Right lobe of liver (tissue), 6 donors: ENCODE measurements at regions not wholly inside any gene's neighbourhood (a gene's known extent, or its start where the extent isn't known, plus 50 kb on each side); places are given as distances from the start of the nearest gene placed in this dataset.

Source experiments
- ATAC-seq, 4 donors: fragments of 200-7000 bp; cut with Tn5 transposase; one replicate each; pipeline ENCODE4 v1.9.1; 2020; ENCODE audit warnings: mild to moderate bottlenecking in 4 of 4, moderate library complexity in 4 of 4
- DNase-seq, 3 donors: peaks; one replicate each; pipeline ENCODE4 v3.0.0-alpha.2; 2020
- H3K27ac ChIP-seq, 3 donors: fragments of 200-600 bp; one replicate each; pipeline ENCODE4 v1.8.0; 2022
- H3K27me3 ChIP-seq, 2 donors: fragments of 200-600 bp; one replicate each; pipeline ENCODE4 v1.8.0; 2022
- H3K36me3 ChIP-seq, 4 donors: fragments of 200-600 bp; sonication (generic) in 1 of 4; one replicate each; pipeline versions ENCODE4 v1.5.1 to v1.8.0; 2017 to 2022; ENCODE audit warnings: control low read depth in 1 of 4
- H3K4me1 ChIP-seq, 4 donors: fragments of 200-600 bp; sonication (generic) in 1 of 4; one replicate each; pipeline versions ENCODE4 v1.5.1 to v1.8.0; 2017 to 2022; ENCODE audit warnings: control low read depth in 1 of 4
- H3K4me3 ChIP-seq, 3 donors: fragments of 200-600 bp; one replicate each; pipeline ENCODE4 v1.8.0; 2022
- H3K9me3 ChIP-seq, 4 donors: fragments of 200-600 bp; sonication (generic) in 1 of 4; one replicate each; pipeline versions ENCODE4 v1.5.1 to v1.8.0; 2017 to 2022; ENCODE audit warnings: control low read depth in 1 of 4
- CTCF ChIP-seq, 4 donors: fragments of 200-600 bp in 3 of 4; fragments of 450-650 bp in 1 of 4; IDR thresholded peaks; one replicate each; pipeline versions ENCODE4 v1.5.1 to v1.8.0; 2016 to 2022; ENCODE audit warnings: antibody characterized with exemption in 4 of 4, mild to moderate bottlenecking in 2 of 4
- POLR2A ChIP-seq: fragments of 450-650 bp; IDR thresholded peaks from one replicate; pipeline ENCODE4 v1.6.1; 2017; ENCODE audit warnings: antibody characterized with exemption, mild to moderate bottlenecking
- WGBS: methylation state at CpG from one replicate; pipeline ENCODE4 v1.1.6; 2018; ENCODE audit warnings: low coverage, low lambda C conversion rate; ENCODE audit not compliant: insufficient coverage; ENCODE audit errors: missing lambda C conversion rate; 5-methylcytosine and 5-hydroxymethylcytosine counted together
- intact Hi-C, 2 donors: fragments of 100-400 bp; cut with DNase I; formaldehyde crosslinking; loops; one replicate each; pipeline versions ENCODE4 v1.11.2 to v1.14.1; 2022
- donor health status: DM: no; HTN: yes; CAD: no.
- donor health status: DM: no; HTN: no; CAD: no.
- donor health status: DM: no; HTN: no; CAD: no.
- donor health status: DM: no; HTN: yes; CAD: no.
- donor health status: DM: no; HTN: yes; CAD: no.

GRCh38 chr2:84217456-84217855 lies 241.6 kb downstream of the SUCLG1 start:
- no peaks in the 10 kb centered on the region for H3K36me3 ChIP-seq

GRCh38 chr2:84214455-84214854 lies 244.6 kb downstream of the SUCLG1 start:
- Histone ChIP-seq H3K4me1 (no peaks in the 10 kb centered on the region), H3K9me3 (no peaks in the 10 kb centered on the region), H3K27me3 (no peaks in the 10 kb centered on the region), H3K27ac (no peak overlapping the region), H3K4me3 (no peak overlapping the region), H3K36me3 (no peaks in the 10 kb centered on the region)
- intact Hi-C loops, result no loop called here
- ATAC-seq (no peak), DNase-seq (no peak)
- TF ChIP-seq CTCF (IDR thresholded peaks at IDR 0.05) (no peak), POLR2A (no peak)
- 37% methylated on average over 3 of the region's 3 CpGs for WGBS

More at GRCh38 chr2:84217456-84217855, 241.6 kb downstream of the SUCLG1 start:
- no peak overlapping the region for H3K4me3 ChIP-seq
- DNase-seq, result no peak
- intact Hi-C loops, result no loop called here
- WGBS, result 53% methylated on average over 3 of the region's 7 CpGs
- no peak overlapping the region for H3K27ac ChIP-seq
- no peak for TF ChIP-seq POLR2A
- TF ChIP-seq CTCF (IDR thresholded peaks at IDR 0.05), result no peak
- no peaks in the 10 kb centered on the region for H3K9me3 ChIP-seq
- H3K27me3 ChIP-seq, result no peaks in the 10 kb centered on the region
- no peak for ATAC-seq
- no peaks in the 10 kb centered on the region for H3K4me1 ChIP-seq

- intact Hi-C loops, result no loop called here
- DNase-seq (no peak), ATAC-seq (no peak)
- Histone ChIP-seq H3K36me3 (no peaks in the 10 kb centered on the region), H3K4me1 (no peaks in the 10 kb centered on the region), H3K27me3 (no peaks in the 10 kb centered on the region), H3K27ac (no peak overlapping the region), H3K9me3 (no peaks in the 10 kb centered on the region), H3K4me3 (no peak overlapping the region)
- 50% methylated on average over 5 of the region's 5 CpGs for WGBS
- TF ChIP-seq POLR2A, result no peak
- TF ChIP-seq CTCF (IDR thresholded peaks at IDR 0.05), result no peak
Measured at GRCh38 chr2:84212611-84213314, 246.3 kb downstream of the SUCLG1 start.

GRCh38 chr2:84209941-84210340 lies 249.1 kb downstream of the SUCLG1 start:
- Histone ChIP-seq H3K36me3 (no peaks in the 10 kb centered on the region), H3K4me1 (no peaks in the 10 kb centered on the region), H3K9me3 (no peaks in the 10 kb centered on the region), H3K27ac (no peak overlapping the region), H3K27me3 (no peaks in the 10 kb centered on the region), H3K4me3 (no peak overlapping the region)
- no peak for DNase-seq
- intact Hi-C loops, result no loop called here
- 47% methylated on average over 7 of the region's 7 CpGs for WGBS
- TF ChIP-seq POLR2A (no peak), CTCF (IDR thresholded peaks at IDR 0.05) (no peak)
- ATAC-seq, result no peak

- Histone ChIP-seq H3K4me3 (no peak overlapping the region), H3K36me3 (no peaks in the 10 kb centered on the region), H3K9me3 (no peaks in the 10 kb centered on the region), H3K27ac (no peak overlapping the region), H3K27me3 (no peaks in the 10 kb centered on the region), H3K4me1 (no peaks in the 10 kb centered on the region)
- no peak for ATAC-seq
- DNase-seq, result no peak
- WGBS, result 56% methylated on average over 3 of the region's 3 CpGs
- intact Hi-C loops, result no loop called here
- TF ChIP-seq CTCF (IDR thresholded peaks at IDR 0.05) (no peak), POLR2A (no peak)
Measured at GRCh38 chr2:84204995-84205394, 254.1 kb downstream of the SUCLG1 start.
